ENCODE measurements at regions not wholly inside any gene's neighbourhood (a gene's known extent, or its start where the extent isn't known, plus 50 kb on each side); places are given as distances from the start of the nearest gene placed in this dataset.

- TF ChIP-seq CTCF (IDR thresholded peaks at IDR 0.05; ENCODE audit: poor library complexity, severe bottlenecking) (no peak), TAF1 (IDR thresholded peaks at IDR 0.05; ENCODE audit: low read depth) (no peak), SMC3 (conservative IDR thresholded peaks at IDR 0.05; ENCODE audit: poor library complexity) (no peak), EZH2 (IDR thresholded peaks at IDR 0.05; ENCODE audit: borderline replicate concordance, insufficient read depth, low read length, poor library complexity, severe bottlenecking) (no peak), POLR2AphosphoS5 (IDR thresholded peaks at IDR 0.05) (no peak), RAD21 (conservative IDR thresholded peaks at IDR 0.05) (no peak), EP300 (conservative IDR thresholded peaks at IDR 0.05; ENCODE audit: poor library complexity, severe bottlenecking) (no peak), REST (IDR thresholded peaks at IDR 0.05; ENCODE audit: borderline replicate concordance) (no peak)
Observed at GRCh38 chr3:180408654-180409053, 193.3 kb upstream of the TTC14 start.
